ENCODE measurements at regions not wholly inside any gene's neighbourhood (a gene's known extent, or its start where the extent isn't known, plus 50 kb on each side); places are given as distances from the start of the nearest gene placed in this dataset.

DNA sequence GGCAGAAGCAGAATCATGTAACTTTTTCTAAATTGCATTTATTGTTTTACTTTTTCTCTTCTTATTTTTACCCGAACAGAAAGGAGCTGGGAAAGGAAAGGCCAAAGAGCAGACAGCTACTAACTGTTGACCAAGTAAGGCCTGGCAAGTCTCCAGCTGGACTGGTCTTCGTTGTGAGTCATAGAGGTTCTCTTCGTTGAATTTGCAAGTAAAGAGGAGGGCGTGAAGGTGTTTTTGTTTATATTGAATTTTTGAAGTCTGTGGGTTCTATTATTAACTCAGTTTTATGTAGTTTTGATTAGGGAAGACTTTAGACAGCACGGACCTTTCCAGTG lies 416.5 kb upstream of the CCNH start:
- Mint-ChIP-seq H3K27ac (no peak overlapping the region), H3K4me3 (no peak overlapping the region), H3K9me3 (peaks cover 12 to 18% (median 15%) of the 10 kb centered on the region in 3 donors), H3K27me3 (no peaks in the 10 kb centered on the region), H3K4me1 (no peaks in the 10 kb centered on the region), H3K36me3 (no peaks in the 10 kb centered on the region)
- 53% methylated on average over 2 of the region's 5 CpGs for WGBS (ENCODE audit: insufficient coverage)
- no peak for ATAC-seq (replicated peaks in 1 of 4)
- H3K27ac ChIP-seq (ENCODE audit: low read length): no peak overlapping the region
- H3K9me3 ChIP-seq: no peaks in the 10 kb centered on the region
- ChIA-PET CTCF (no interaction called here), POLR2A (no interaction called here)
- DNase-seq: no peak
- H3K4me1 ChIP-seq (ENCODE audit: control insufficient read depth in 1 of 2, extremely low read depth in 1 of 2, insufficient read depth in 2 of 2, low read length in 2 of 2): no peaks in the 10 kb centered on the region
- no peaks in the 10 kb centered on the region for H3K27me3 ChIP-seq (replicated peaks in 1 of 2; ENCODE audit: control insufficient read depth in 2 of 2, extremely low read depth in 1 of 2, insufficient read depth in 2 of 2, low read length in 1 of 2)
- H3K4me3 ChIP-seq (ENCODE audit: control insufficient read depth in 1 of 2, extremely low read depth in 1 of 2, low read length in 1 of 2): no peak overlapping the region
- no peaks in the 10 kb centered on the region for H3K36me3 ChIP-seq (ENCODE audit: control insufficient read depth in 2 of 2, extremely low read depth in 1 of 2, insufficient read depth in 1 of 2, low read length in 1 of 2)

DNA sequence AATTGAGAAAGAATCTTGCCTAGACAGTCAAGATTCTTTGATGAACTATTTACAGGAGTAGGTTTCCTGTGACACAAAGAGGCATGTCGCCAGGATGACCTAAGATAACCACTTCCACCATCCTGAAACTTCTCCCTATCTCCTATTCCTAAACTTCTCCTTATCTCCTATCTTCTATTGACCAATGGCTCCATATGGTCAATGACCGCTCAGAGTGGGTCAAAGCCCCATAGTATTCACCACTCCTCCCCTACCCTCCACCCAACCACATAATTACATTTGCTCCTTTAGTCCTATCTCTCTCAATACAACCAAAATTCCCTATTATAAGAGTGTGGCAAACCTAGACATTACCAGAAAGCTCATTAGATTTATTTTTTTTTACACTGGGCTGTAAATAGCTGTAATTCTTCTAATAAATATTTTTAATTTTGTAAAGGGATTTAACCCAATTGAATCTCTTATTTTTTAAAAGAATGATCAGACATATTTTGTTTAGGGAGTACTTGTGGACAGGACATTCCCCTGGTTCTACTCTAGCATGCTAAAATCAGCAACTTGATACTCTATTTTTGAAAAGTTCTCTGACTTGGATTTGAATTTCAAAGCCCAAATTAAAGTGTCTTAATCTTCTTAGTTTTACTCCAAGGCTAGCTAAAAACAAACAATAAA lies 416.0 kb upstream of the CCNH start:
- Histone ChIP-seq H3K4me3 (ENCODE audit: control insufficient read depth in 1 of 2, extremely low read depth in 1 of 2, low read length in 1 of 2) (no peak overlapping the region), H3K27me3 (replicated peaks in 1 of 2; ENCODE audit: control insufficient read depth in 2 of 2, extremely low read depth in 1 of 2, insufficient read depth in 2 of 2, low read length in 1 of 2) (no peaks in the 10 kb centered on the region), H3K36me3 (ENCODE audit: control insufficient read depth in 2 of 2, extremely low read depth in 1 of 2, insufficient read depth in 1 of 2, low read length in 1 of 2) (no peaks in the 10 kb centered on the region), H3K9me3 (no peaks in the 10 kb centered on the region), H3K27ac (ENCODE audit: low read length) (no peak overlapping the region), H3K4me1 (ENCODE audit: control insufficient read depth in 1 of 2, extremely low read depth in 1 of 2, insufficient read depth in 2 of 2, low read length in 2 of 2) (no peaks in the 10 kb centered on the region)
- Mint-ChIP-seq H3K9me3 (peaks cover 10 to 18% (median 12%) of the 10 kb centered on the region in 3 donors), H3K4me1 (no peaks in the 10 kb centered on the region), H3K36me3 (no peaks in the 10 kb centered on the region), H3K27ac (no peak overlapping the region), H3K27me3 (no peaks in the 10 kb centered on the region), H3K4me3 (no peak overlapping the region)
- WGBS (ENCODE audit: insufficient coverage): 50% methylated on average over 2 of the region's 2 CpGs
- CTCF ChIA-PET: no interaction called here
- ATAC-seq (replicated peaks in 1 of 4) (no peak), DNase-seq (no peak)
- POLR2A ChIA-PET: no interaction called here

DNA sequence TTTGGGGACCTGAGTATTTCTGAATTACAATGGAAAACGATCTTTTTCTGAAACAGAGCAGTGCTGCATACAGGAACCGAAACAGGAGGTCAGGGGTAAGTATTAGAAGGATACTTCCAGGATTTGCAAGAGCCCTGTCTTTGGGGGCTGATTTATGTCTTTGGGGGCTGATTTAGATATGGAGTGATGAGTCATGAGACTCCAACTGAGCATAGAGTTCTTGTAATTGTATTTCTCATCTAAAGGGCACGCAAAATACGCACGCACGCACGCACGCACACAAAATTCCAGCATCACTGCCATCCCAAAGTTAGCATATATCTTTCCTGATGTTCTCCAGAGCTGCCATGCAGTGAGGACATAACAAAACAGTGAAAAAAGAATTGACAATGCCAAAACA lies 414.8 kb upstream of the CCNH start:
- H3K9me3 Mint-ChIP-seq: peaks cover 6 to 12% (median 11%) of the 10 kb centered on the region in 3 donors
- H3K4me1 ChIP-seq (ENCODE audit: control insufficient read depth in 1 of 2, extremely low read depth in 1 of 2, insufficient read depth in 2 of 2, low read length in 2 of 2): no peaks in the 10 kb centered on the region
- ChIA-PET CTCF (no interaction called here), POLR2A (no interaction called here)
- H3K27ac Mint-ChIP-seq: no peak overlapping the region
- H3K27me3 ChIP-seq (replicated peaks in 1 of 2; ENCODE audit: control insufficient read depth in 2 of 2, extremely low read depth in 1 of 2, insufficient read depth in 2 of 2, low read length in 1 of 2): no peaks in the 10 kb centered on the region
- ATAC-seq (replicated peaks in 1 of 4) (no peak), DNase-seq (no peak)
- no peak overlapping the region for H3K4me3 Mint-ChIP-seq
- no peaks in the 10 kb centered on the region for H3K36me3 Mint-ChIP-seq
- no peaks in the 10 kb centered on the region for H3K27me3 Mint-ChIP-seq
- no peaks in the 10 kb centered on the region for H3K4me1 Mint-ChIP-seq
- no peaks in the 10 kb centered on the region for H3K9me3 ChIP-seq
- WGBS (ENCODE audit: insufficient coverage): 87% methylated on average over 6 of the region's 8 CpGs
- no peak overlapping the region for H3K4me3 ChIP-seq (ENCODE audit: control insufficient read depth in 1 of 2, extremely low read depth in 1 of 2, low read length in 1 of 2)
- no peaks in the 10 kb centered on the region for H3K36me3 ChIP-seq (ENCODE audit: control insufficient read depth in 2 of 2, extremely low read depth in 1 of 2, insufficient read depth in 1 of 2, low read length in 1 of 2)
- H3K27ac ChIP-seq (ENCODE audit: low read length): no peak overlapping the region

- Histone ChIP-seq H3K9me3 (no peaks in the 10 kb centered on the region), H3K27me3 (replicated peaks in 1 of 2; ENCODE audit: control insufficient read depth in 2 of 2, extremely low read depth in 1 of 2, insufficient read depth in 2 of 2, low read length in 1 of 2) (no peaks in the 10 kb centered on the region), H3K27ac (ENCODE audit: low read length) (no peak overlapping the region), H3K4me3 (ENCODE audit: control insufficient read depth in 1 of 2, extremely low read depth in 1 of 2, low read length in 1 of 2) (no peak overlapping the region), H3K36me3 (ENCODE audit: control insufficient read depth in 2 of 2, extremely low read depth in 1 of 2, insufficient read depth in 1 of 2, low read length in 1 of 2) (no peaks in the 10 kb centered on the region), H3K4me1 (ENCODE audit: control insufficient read depth in 1 of 2, extremely low read depth in 1 of 2, insufficient read depth in 2 of 2, low read length in 2 of 2) (no peaks in the 10 kb centered on the region)
- H3K4me3 Mint-ChIP-seq: no peak overlapping the region
- H3K9me3 Mint-ChIP-seq: peaks cover 0 to 7% (median 3%) of the 10 kb centered on the region in 3 donors
- no peaks in the 10 kb centered on the region for H3K4me1 Mint-ChIP-seq
- ChIA-PET POLR2A (no interaction called here), CTCF (no interaction called here)
- ATAC-seq (replicated peaks in 1 of 4) (no peak), DNase-seq (no peak)
- WGBS (ENCODE audit: insufficient coverage): 80% methylated on average over 1 of the region's 3 CpGs
- H3K27ac Mint-ChIP-seq: no peak overlapping the region
- H3K27me3 Mint-ChIP-seq: peaks cover 0 to 2% of the 10 kb centered on the region in 2 donors
- no peaks in the 10 kb centered on the region for H3K36me3 Mint-ChIP-seq
Observed at GRCh38 chr5:87826507-87826906, 413.8 kb upstream of the CCNH start.

DNA sequence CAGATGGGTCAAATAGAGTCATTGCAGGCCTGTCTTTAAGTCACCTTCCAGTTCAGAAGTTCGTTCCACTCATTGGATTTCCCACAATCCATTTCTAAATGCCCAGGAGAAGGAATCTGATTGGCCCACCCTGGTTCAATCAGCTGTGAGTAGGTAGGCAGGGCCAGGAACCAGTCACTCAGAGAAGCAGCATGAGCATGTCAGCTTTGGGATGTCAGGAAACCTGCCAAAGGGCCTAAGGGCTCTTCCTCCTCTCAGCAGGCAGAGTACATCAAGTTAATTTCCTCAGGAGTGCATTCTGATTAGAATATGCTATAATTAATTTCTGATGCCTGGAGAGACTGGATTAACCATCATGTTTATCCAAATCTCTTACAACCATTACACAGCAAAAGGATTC lies 412.9 kb upstream of the CCNH start:
- no peaks in the 10 kb centered on the region for H3K36me3 ChIP-seq (ENCODE audit: control insufficient read depth in 2 of 2, extremely low read depth in 1 of 2, insufficient read depth in 1 of 2, low read length in 1 of 2)
- H3K4me3 ChIP-seq (ENCODE audit: control insufficient read depth in 1 of 2, extremely low read depth in 1 of 2, low read length in 1 of 2): no peak overlapping the region
- Mint-ChIP-seq H3K36me3 (no peaks in the 10 kb centered on the region), H3K4me3 (no peak overlapping the region), H3K27me3 (peaks cover 0 to 2% of the 10 kb centered on the region in 2 donors), H3K27ac (no peak overlapping the region), H3K9me3 (peaks cover 0 to 7% (median 3%) of the 10 kb centered on the region in 3 donors), H3K4me1 (no peaks in the 10 kb centered on the region)
- no peaks in the 10 kb centered on the region for H3K9me3 ChIP-seq
- WGBS (ENCODE audit: insufficient coverage): no CpG with 5 or more reads among the region's 1 CpG
- H3K27ac ChIP-seq (ENCODE audit: low read length): no peak overlapping the region
- POLR2A ChIA-PET: interaction anchor here in 1 of 2 donors (0.6 kb wide), 1 partner anchor 646 kb away, joined by 3 read pairs; no protein-coding TSS in a partner anchor
- no peaks in the 10 kb centered on the region for H3K4me1 ChIP-seq (ENCODE audit: control insufficient read depth in 1 of 2, extremely low read depth in 1 of 2, insufficient read depth in 2 of 2, low read length in 2 of 2)
- no peaks in the 10 kb centered on the region for H3K27me3 ChIP-seq (replicated peaks in 1 of 2; ENCODE audit: control insufficient read depth in 2 of 2, extremely low read depth in 1 of 2, insufficient read depth in 2 of 2, low read length in 1 of 2)
- CTCF ChIA-PET: no interaction called here
- DNase-seq: no peak
- ATAC-seq (replicated peaks in 1 of 4): no peak

DNA sequence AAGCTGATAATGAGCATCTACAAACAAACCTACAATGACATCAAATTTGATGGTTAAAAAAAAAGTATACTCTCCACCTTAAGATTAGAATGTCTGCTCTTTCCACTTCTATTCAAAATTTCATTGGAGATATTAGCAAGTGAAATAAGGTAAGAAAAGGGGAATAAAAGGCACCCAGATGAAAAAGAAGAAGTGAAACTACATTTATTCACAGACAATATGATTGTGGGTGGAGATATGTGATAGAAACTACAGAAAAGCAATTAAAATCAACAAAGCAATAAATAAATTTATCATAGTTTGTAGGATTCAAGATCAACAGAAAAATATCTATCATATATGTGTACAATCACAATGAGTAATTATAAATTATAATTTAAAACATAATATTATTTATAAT lies 395.1 kb upstream of the CCNH start:
- H3K27me3 ChIP-seq (replicated peaks in 1 of 2; ENCODE audit: control insufficient read depth in 2 of 2, extremely low read depth in 1 of 2, insufficient read depth in 2 of 2, low read length in 1 of 2): no peaks in the 10 kb centered on the region
- Mint-ChIP-seq H3K27me3 (peaks cover 0 to 4% of the 10 kb centered on the region in 2 donors), H3K36me3 (no peaks in the 10 kb centered on the region), H3K4me1 (no peaks in the 10 kb centered on the region), H3K4me3 (no peak overlapping the region), H3K9me3 (peaks cover 0 to 3% (median 0%) of the 10 kb centered on the region in 3 donors), H3K27ac (no peak overlapping the region)
- no peaks in the 10 kb centered on the region for H3K9me3 ChIP-seq
- no peak for DNase-seq
- H3K36me3 ChIP-seq (ENCODE audit: control insufficient read depth in 2 of 2, extremely low read depth in 1 of 2, insufficient read depth in 1 of 2, low read length in 1 of 2): no peaks in the 10 kb centered on the region
- CTCF ChIA-PET: no interaction called here
- no peak overlapping the region for H3K27ac ChIP-seq (ENCODE audit: low read length)
- H3K4me3 ChIP-seq (ENCODE audit: control insufficient read depth in 1 of 2, extremely low read depth in 1 of 2, low read length in 1 of 2): no peak overlapping the region
- no peaks in the 10 kb centered on the region for H3K4me1 ChIP-seq (ENCODE audit: control insufficient read depth in 1 of 2, extremely low read depth in 1 of 2, insufficient read depth in 2 of 2, low read length in 2 of 2)
- no peak for ATAC-seq (replicated peaks in 1 of 4)
- POLR2A ChIA-PET: interaction anchor here in 1 of 2 donors (0.6 kb wide), 1 partner anchor 858 kb away, joined by 14 read pairs; no protein-coding TSS in a partner anchor

DNA sequence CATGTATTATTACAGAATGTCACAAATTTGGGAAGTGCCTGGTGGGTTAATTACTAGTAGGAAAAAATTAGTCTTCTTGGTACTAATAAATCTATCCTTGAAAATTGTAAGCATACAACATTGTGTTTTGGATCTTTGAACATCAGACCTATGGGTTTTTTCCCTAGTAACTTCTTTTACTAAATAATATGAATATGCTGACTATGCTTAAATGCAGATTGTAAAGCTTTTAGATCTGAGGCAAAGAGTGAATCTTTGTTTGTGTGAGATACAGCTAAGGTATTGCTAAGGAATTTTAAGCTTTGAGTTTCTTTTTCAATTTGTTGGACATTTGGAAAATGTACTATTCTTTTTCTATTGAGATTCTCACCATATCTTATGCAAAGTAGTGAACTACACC lies 390.6 kb upstream of the CCNH start:
- Mint-ChIP-seq H3K4me1 (no peaks in the 10 kb centered on the region), H3K9me3 (peaks cover 0 to 3% (median 0%) of the 10 kb centered on the region in 3 donors), H3K36me3 (no peaks in the 10 kb centered on the region), H3K4me3 (no peak overlapping the region), H3K27ac (no peak overlapping the region), H3K27me3 (peaks cover 7 to 18% of the 10 kb centered on the region in 2 donors)
- CTCF ChIA-PET: no interaction called here
- Histone ChIP-seq H3K27ac (ENCODE audit: low read length) (no peak overlapping the region), H3K4me3 (ENCODE audit: control insufficient read depth in 1 of 2, extremely low read depth in 1 of 2, low read length in 1 of 2) (no peak overlapping the region), H3K4me1 (ENCODE audit: control insufficient read depth in 1 of 2, extremely low read depth in 1 of 2, insufficient read depth in 2 of 2, low read length in 2 of 2) (no peaks in the 10 kb centered on the region), H3K27me3 (replicated peaks in 1 of 2; ENCODE audit: control insufficient read depth in 2 of 2, extremely low read depth in 1 of 2, insufficient read depth in 2 of 2, low read length in 1 of 2) (no peaks in the 10 kb centered on the region), H3K9me3 (no peaks in the 10 kb centered on the region), H3K36me3 (ENCODE audit: control insufficient read depth in 2 of 2, extremely low read depth in 1 of 2, insufficient read depth in 1 of 2, low read length in 1 of 2) (no peaks in the 10 kb centered on the region)
- no peak for ATAC-seq (replicated peaks in 1 of 4)
- DNase-seq: no peak
- POLR2A ChIA-PET: no interaction called here
